ENCODE measurements at regions not wholly inside any gene's neighbourhood (a gene's known extent, or its start where the extent isn't known, plus 50 kb on each side); places are given as distances from the start of the nearest gene placed in this dataset.
"Not testable (repeated sequence)": the region's sequence is repeated elsewhere in the genome, so short reads cannot be mapped to it uniquely, and the experiment has no call there.

- DNase-seq = no peak
These were observed 58.0 kb upstream of the FBXO11 start for GRCh38 chr2:47964277-47964676.

- DNase-seq = no peak
These were observed 58.6 kb upstream of the FBXO11 start for GRCh38 chr2:47964722-47965434.

- DNase-seq = not testable (repeated sequence)
These were observed 70.4 kb upstream of the FBXO11 start for GRCh38 chr2:47976728-47977127.

DNA sequence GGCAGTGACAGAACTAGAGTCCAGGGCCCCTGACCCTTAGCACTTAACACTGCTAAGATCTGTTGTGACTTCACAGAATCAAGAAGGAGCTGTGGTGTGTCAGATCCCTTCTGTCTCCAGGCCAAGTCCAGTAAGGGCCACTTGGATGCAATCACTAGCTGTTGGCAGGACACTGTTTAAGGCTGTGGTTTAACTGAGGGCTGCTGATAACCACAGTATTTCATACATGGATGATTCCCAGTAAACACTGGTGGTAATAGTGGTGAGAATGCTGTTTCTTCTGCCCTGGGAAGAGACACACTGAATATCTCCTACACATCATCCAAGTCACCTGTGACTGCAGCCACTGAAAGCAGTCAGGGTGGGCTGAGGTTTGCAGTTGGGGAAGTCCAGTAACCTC lies 77.7 kb upstream of the FBXO11 start:
- no peak for DNase-seq

DNA sequence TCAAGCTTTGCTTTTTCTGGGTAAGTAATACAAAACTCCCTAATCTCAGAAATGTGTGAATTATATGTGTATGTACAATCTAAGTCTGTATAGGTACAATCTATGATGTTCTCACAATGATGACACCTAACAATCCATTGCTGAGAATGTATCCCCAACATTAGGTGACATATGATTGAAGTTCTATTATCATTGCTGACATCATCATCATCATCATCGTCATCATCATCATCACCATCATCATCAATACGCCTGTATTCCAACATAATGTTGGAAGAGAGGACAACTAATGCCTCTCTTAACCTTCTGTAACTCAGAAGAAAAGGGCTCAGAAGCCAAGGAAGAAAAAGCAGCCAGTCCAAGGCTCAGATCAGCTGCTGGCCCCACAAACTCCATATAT lies 84.2 kb upstream of the FBXO11 start:
- no peak for DNase-seq

GRCh38 chr2:47992671-47993070 lies 86.4 kb upstream of the FBXO11 start:
- DNase-seq = no peak

GRCh38 chr2:47996808-47997207 lies 90.5 kb upstream of the FBXO11 start:
- DNase-seq = no peak

- DNase-seq = no peak
These were observed 93.2 kb upstream of the FBXO11 start for GRCh38 chr2:47999512-47999911.

DNA sequence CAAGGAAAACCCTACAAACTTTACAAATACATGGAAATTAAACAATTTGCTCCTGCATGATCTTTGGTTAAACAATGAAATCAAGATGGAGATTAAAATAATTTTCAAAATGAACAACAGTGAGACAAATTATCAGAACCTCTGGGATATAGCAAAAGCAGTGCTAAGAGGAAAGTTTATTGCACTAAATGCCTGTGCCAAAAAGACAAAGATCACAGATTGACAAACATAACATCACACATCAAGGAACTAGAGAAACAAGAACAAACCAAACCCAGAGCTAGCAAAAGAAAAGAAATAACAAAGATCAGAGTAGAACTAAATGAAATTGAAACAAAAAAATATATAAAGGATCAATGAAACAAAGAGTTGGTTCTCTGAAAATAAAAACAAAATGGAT lies 95.2 kb upstream of the FBXO11 start:
- no peak for DNase-seq

DNA sequence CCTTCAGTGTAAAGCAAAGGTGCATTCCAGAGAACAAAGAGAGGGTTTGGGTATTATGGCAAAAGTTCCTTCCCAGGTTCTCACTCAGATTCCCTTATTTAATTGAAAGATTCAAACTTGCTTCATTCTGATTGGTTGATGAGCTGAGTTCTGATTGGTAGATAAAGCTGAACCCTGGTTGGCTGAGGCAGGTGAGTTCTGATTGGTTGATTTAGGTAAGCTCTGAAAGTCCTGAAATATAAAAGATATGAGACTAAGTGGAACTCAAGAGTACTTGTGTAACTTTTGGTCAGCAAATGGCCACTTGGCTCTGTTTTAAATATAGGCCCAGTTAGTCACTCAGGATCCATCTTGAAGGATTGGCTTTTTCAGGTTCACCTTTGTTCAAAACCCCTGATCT lies 99.8 kb upstream of the FBXO11 start:
- no peak for DNase-seq

DNA sequence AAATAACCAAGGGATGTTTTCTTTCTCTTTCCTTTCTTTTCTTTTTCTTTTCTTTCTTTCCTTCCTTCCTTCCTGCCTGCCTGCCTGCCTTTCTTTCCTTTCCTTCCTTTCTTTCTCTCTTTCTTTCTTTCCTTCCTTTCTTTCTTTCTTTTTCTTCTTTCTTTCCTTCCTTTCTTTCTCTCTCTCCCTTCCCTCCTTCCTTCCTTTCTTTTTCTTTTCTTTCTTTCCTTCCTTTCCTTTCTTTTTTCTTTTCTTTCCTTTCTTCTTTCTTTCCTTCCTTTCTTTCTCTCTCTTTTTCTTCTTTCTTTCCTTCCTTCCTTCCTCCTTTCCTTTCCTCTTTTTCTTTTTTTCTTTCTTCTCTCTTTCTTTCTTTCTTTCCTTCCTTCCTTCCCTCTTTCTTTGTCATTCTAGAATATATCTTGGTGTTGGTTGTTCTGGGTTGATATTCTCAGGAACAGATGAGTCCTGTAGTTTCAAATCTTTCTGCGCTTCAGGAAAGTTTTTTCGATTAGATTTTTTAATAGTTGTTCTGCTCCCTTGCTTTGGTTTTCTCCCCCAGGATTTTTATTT lies 101.5 kb upstream of the FBXO11 start:
- DNase-seq = no peak

DNA sequence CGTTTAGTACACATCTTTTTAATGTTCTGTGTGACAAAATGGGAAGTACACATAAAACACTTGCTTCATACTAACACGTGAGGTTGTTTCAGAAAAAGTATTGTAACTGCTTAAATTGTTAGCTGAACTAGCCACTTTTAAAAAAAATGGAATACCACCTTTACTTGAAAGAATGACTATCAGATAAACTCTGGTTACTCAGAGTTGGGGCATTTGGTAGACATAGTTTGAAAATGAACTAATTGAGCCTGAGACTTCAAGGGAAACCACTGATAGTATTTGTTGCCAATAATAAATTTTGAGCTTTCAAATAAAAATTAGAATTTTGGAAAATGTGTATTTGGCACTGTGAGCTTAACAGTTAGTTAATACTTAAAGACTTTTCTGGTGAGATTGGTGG lies 103.0 kb upstream of the FBXO11 start:
- DNase-seq = no peak

DNA sequence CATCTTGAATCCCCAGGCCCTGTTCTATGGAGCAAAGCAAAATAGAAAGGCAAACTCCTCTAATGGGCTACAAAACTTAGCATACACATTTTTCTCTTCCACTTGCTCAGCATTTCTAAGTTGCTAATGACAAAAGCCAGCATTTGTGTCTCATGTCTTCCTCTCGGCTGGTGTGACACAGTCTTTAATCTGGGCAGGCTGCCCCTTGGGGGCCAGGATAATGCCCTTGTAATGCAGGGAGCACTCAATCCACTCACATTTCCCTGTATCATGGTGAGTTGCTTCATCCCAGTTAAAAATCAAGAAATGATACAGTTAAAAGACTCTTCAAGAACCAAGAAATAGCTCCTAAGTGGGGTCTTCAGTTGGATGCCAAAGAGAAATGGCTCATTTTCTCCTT lies 109.1 kb upstream of the FBXO11 start:
- DNase-seq = no peak

DNA sequence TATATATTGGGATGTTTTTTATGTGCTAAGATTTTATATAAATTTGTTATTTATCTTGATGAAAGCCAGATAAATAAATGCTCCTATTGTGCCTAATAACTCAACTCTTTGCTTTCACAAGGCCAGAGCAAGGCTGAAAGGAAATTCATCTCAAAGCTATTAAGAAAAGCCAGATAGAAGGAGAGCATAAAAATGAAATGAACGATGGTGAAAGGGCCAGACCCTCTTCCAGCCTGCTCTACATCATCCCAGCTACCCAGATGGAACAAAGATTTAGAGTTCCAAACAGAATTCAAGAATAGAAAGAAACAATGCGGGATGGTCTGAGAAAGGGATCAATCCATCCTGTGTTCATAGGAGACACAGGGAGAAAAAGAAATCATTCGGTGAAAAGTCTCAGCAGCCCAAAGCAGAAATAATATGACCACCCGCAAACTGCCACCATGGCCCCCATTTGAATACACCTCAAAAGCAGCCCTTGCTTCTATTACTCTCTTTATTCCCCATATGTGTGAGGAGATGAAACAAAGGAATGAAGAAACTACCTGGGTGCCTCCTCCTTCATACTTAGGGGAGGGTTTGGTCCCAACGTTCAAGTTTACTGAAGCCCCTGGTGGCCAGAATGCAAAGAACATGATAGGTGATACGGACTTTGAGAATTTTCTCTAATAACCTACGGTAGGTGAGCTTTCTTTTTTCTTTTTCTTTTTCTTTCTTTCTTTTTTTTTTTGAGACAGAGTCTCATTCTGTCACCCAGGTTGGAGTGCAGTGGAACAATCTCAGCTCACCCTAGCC lies 110.1 kb upstream of the FBXO11 start:
- DNase-seq = no peak

DNA sequence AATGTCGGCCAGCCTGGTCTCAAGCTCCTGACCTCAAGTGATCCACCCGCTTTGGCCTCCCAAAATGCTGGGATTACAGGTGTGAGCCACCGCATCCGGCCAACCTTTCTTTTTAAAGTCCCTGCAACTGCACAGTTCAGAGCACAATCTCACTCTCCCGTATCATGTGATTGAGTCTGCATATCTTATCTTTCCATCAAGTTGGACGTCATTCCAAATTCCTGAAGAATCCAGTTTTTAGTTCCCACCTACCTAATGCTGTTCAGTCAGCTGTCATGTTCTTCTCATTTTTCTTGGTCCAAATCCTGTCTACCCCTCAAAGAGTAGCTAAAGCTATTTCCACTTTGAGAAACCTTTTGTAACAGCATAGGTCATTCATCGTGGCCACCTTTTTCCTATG lies 110.8 kb upstream of the FBXO11 start:
- no peak for DNase-seq

DNA sequence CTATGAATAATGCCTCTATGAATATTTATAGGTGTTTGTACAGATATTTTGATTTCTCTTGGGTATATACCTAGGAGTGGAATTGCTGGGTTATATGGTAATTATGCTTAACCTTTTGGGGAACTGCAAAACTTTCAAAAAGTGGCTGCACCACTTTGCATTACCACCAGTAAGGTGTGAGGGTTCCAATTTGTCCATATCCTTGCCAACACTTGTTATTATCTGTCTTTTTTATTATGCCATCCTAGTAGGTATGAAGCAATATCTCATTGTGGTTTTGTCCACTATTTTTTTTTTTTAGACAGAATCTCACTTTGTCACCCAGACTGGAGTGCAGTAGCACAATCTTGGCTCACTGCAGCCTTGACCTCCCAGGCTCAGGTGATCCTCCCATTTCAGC lies 112.2 kb upstream of the FBXO11 start:
- DNase-seq = no peak

GRCh38 chr2:48026865-48027264 lies 120.6 kb upstream of the FBXO11 start:
- DNase-seq = no peak

- DNase-seq = no peak
These were observed 126.5 kb upstream of the FBXO11 start for GRCh38 chr2:48032765-48033164.

- peak; percentile 1 for DNase-seq
These were observed 128.0 kb upstream of the FBXO11 start for GRCh38 chr2:48034295-48034694.

- no peak for DNase-seq
These were observed 130.0 kb upstream of the FBXO11 start for GRCh38 chr2:48036312-48036711.

DNA sequence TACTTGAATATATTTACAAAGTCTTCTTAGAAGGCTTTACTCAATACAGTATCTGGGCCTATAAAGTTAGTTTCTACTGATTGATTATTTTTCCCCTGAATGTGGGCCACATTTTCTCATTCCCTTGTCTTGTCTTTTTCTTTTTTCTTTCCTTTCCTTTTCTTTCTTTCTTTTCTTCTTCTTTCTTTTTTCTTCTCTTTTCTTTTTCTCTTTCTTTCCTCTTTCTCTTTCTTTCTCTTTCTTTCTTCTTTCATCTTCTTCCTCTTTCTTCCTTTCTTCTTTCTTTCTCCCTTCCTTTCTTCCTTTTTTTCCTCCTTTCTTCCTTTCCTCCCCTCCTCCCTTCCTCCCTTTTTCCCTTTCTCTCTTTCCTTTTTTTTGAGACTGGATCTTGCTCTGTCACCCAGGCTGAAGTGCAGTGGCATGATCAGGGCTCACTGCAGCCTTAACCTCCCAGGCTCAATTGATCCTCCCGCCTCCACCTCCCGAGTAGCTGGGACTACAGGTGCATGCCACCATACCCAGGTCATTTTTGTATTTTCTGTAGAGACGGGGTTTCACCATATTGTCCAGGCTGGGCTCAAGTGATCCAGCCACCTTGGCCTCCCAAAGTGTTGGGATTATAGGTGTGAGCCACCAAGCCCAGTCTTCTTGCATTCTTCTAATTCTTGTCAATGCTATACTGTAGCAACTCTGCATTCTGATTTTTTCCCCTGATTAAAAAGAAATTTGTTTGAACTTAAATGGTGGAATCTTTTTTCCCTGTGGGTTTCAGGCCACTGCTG lies 133.1 kb upstream of the FBXO11 start:
- DNase-seq = no peak

- DNase-seq = peak; percentile 8
These were observed 136.9 kb upstream of the FBXO11 start for GRCh38 chr2:48043131-48043700.

DNA sequence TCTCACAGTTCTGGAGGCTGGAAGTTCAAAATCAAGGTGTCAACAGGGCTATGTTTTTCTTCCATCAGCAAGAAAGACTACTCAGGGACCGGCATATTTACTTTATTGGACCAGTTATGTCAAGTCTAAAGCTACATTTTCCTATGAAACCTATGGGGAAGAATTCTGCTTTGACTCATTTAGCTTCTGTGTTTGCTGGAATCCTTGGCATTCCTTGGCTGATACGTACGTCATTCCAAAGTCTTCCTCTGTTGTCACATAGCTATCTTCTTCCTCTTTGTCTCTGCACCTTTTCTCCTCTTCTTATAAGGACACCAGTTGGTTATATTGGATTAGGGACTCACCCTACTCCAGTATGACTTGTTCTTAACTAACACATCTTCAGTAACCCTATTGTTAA lies 137.4 kb upstream of the FBXO11 start:
- DNase-seq = no peak

All from inflammatory macrophage treated with lipopolysaccharide for 4 hours (primary cell).